ENCODE measurements at regions not wholly inside any gene's neighbourhood (a gene's known extent, or its start where the extent isn't known, plus 50 kb on each side); places are given as distances from the start of the nearest gene placed in this dataset.

DNA sequence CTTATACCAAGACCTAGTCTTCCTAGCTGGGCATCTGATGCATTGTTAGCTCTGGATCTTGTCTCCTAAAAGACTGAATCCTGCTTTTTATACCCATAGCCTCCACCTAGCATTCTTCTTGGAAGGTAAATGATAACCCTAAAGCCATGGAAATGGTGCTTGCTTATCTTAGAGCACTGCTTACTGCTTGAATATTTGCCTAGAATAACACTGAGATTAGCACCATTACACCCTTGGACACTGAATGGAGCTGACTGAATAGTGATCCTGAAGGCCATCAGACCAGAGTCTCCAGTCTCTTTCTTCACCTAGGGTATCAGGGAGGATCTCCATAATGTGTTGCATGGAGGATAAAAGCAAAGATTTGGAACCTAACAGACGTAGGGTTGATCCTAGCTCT is 50.3 kb upstream of the UGP2 start:
- TF ChIP-seq CTCF (IDR thresholded peaks at IDR 0.05; ENCODE audit: borderline replicate concordance, extremely low read depth, low read length, poor library complexity, severe bottlenecking) (no peak), EZH2 (IDR thresholded peaks at IDR 0.05; ENCODE audit: borderline replicate concordance, low read depth, low read length, severe bottlenecking) (no peak)
